ENCODE measurements at regions not wholly inside any gene's neighbourhood (a gene's known extent, or its start where the extent isn't known, plus 50 kb on each side); places are given as distances from the start of the nearest gene placed in this dataset.
"Not testable (repeated sequence)": the region's sequence is repeated elsewhere in the genome, so short reads cannot be mapped to it uniquely, and the experiment has no call there.

GRCh38 chr18:51350081-51350480, 152.6 kb upstream of the MEX3C start:
- Mint-ChIP-seq H3K36me3 (ENCODE audit: low read depth) (no peaks in the 10 kb centered on the region), H3K9me3 (no peaks in the 10 kb centered on the region), H3K27ac (no peak overlapping the region), H3K4me1 (no peaks in the 10 kb centered on the region), H3K4me3 (no peak overlapping the region), H3K27me3 (peaks cover 16% of the 10 kb centered on the region)
- ATAC-seq (no peak), DNase-seq (no peak)

- DNase-seq (no peak), ATAC-seq (no peak)
- no peaks in the 10 kb centered on the region for H3K36me3 Mint-ChIP-seq (ENCODE audit: low read depth)
- H3K27me3 Mint-ChIP-seq, result peaks cover 2% of the 10 kb centered on the region
- no peaks in the 10 kb centered on the region for H3K9me3 Mint-ChIP-seq
- H3K4me3 Mint-ChIP-seq, result no peak overlapping the region
- H3K27ac Mint-ChIP-seq, result no peak overlapping the region
- H3K4me1 Mint-ChIP-seq, result no peaks in the 10 kb centered on the region
These were observed 158.4 kb upstream of the MEX3C start for GRCh38 chr18:51355841-51356240.

GRCh38 chr18:51360301-51360700, 162.8 kb upstream of the MEX3C start:
- DNase-seq; H3K4me3 Mint-ChIP-seq; H3K36me3 Mint-ChIP-seq (ENCODE audit: low read depth); H3K27ac Mint-ChIP-seq; H3K4me1 Mint-ChIP-seq; H3K27me3 Mint-ChIP-seq; H3K9me3 Mint-ChIP-seq; ATAC-seq: not testable (repeated sequence)

- no peak for ATAC-seq
- DNase-seq, result no peak
- Mint-ChIP-seq H3K9me3 (no peaks in the 10 kb centered on the region), H3K36me3 (ENCODE audit: low read depth) (no peaks in the 10 kb centered on the region), H3K4me3 (no peak overlapping the region), H3K27me3 (peaks cover 3% of the 10 kb centered on the region), H3K27ac (no peak overlapping the region), H3K4me1 (peaks cover 6% of the 10 kb centered on the region)
These were observed 163.8 kb upstream of the MEX3C start for GRCh38 chr18:51361130-51361860.

- peaks cover 6% of the 10 kb centered on the region for H3K27me3 Mint-ChIP-seq
- H3K4me3 Mint-ChIP-seq, result no peak overlapping the region
- H3K9me3 Mint-ChIP-seq, result no peaks in the 10 kb centered on the region
- H3K36me3 Mint-ChIP-seq (ENCODE audit: low read depth), result no peaks in the 10 kb centered on the region
- no peak overlapping the region for H3K27ac Mint-ChIP-seq
- DNase-seq (no peak), ATAC-seq (no peak)
- H3K4me1 Mint-ChIP-seq, result peaks cover 6% of the 10 kb centered on the region
These were observed 165.9 kb upstream of the MEX3C start for GRCh38 chr18:51363384-51363783.

- H3K9me3 Mint-ChIP-seq, result peaks cover 11% of the 10 kb centered on the region
- no peak overlapping the region for H3K4me3 Mint-ChIP-seq
- ATAC-seq, result no peak
- no peaks in the 10 kb centered on the region for H3K4me1 Mint-ChIP-seq
- H3K27me3 Mint-ChIP-seq, result peaks cover 26% of the 10 kb centered on the region
- H3K36me3 Mint-ChIP-seq (ENCODE audit: low read depth), result no peaks in the 10 kb centered on the region
- H3K27ac Mint-ChIP-seq, result no peak overlapping the region
- no peak for DNase-seq
These were observed 173.5 kb upstream of the MEX3C start for GRCh38 chr18:51370996-51371395.

GRCh38 chr18:51371929-51372328, 174.4 kb upstream of the MEX3C start:
- ATAC-seq (no peak), DNase-seq (no peak)
- no peak overlapping the region for H3K27ac Mint-ChIP-seq
- H3K4me1 Mint-ChIP-seq, result no peaks in the 10 kb centered on the region
- no peaks in the 10 kb centered on the region for H3K36me3 Mint-ChIP-seq (ENCODE audit: low read depth)
- peaks cover 11% of the 10 kb centered on the region for H3K9me3 Mint-ChIP-seq
- H3K4me3 Mint-ChIP-seq, result no peak overlapping the region
- peaks cover 30% of the 10 kb centered on the region for H3K27me3 Mint-ChIP-seq

GRCh38 chr18:51382081-51382480, 184.6 kb upstream of the MEX3C start:
- DNase-seq, result no peak
- H3K27me3 Mint-ChIP-seq, result peaks cover under 1% of the 10 kb centered on the region
- H3K27ac Mint-ChIP-seq, result no peak overlapping the region
- H3K4me1 Mint-ChIP-seq, result no peaks in the 10 kb centered on the region
- no peaks in the 10 kb centered on the region for H3K9me3 Mint-ChIP-seq
- H3K36me3 Mint-ChIP-seq (ENCODE audit: low read depth), result no peaks in the 10 kb centered on the region
- no peak overlapping the region for H3K4me3 Mint-ChIP-seq
- ATAC-seq, result no peak

GRCh38 chr18:51383116-51383515, 185.6 kb upstream of the MEX3C start:
- ATAC-seq, result no peak
- Mint-ChIP-seq H3K4me3 (no peak overlapping the region), H3K27me3 (no peaks in the 10 kb centered on the region), H3K9me3 (no peaks in the 10 kb centered on the region), H3K4me1 (no peaks in the 10 kb centered on the region), H3K36me3 (ENCODE audit: low read depth) (no peaks in the 10 kb centered on the region), H3K27ac (no peak overlapping the region)
- no peak for DNase-seq

GRCh38 chr18:51383711-51384110, 186.2 kb upstream of the MEX3C start:
- no peaks in the 10 kb centered on the region for H3K27me3 Mint-ChIP-seq
- DNase-seq, result no peak
- ATAC-seq, result no peak
- no peaks in the 10 kb centered on the region for H3K9me3 Mint-ChIP-seq
- H3K4me3 Mint-ChIP-seq, result no peak overlapping the region
- H3K36me3 Mint-ChIP-seq (ENCODE audit: low read depth), result no peaks in the 10 kb centered on the region
- H3K27ac Mint-ChIP-seq, result no peak overlapping the region
- H3K4me1 Mint-ChIP-seq, result no peaks in the 10 kb centered on the region

GRCh38 chr18:51385270-51385669, 187.8 kb upstream of the MEX3C start:
- no peak for DNase-seq
- H3K36me3 Mint-ChIP-seq (ENCODE audit: low read depth), result no peaks in the 10 kb centered on the region
- no peak for ATAC-seq
- no peak overlapping the region for H3K27ac Mint-ChIP-seq
- H3K4me3 Mint-ChIP-seq, result no peak overlapping the region
- H3K9me3 Mint-ChIP-seq, result no peaks in the 10 kb centered on the region
- H3K4me1 Mint-ChIP-seq, result no peaks in the 10 kb centered on the region
- no peaks in the 10 kb centered on the region for H3K27me3 Mint-ChIP-seq

- no peak overlapping the region for H3K27ac Mint-ChIP-seq
- no peaks in the 10 kb centered on the region for H3K9me3 Mint-ChIP-seq
- no peaks in the 10 kb centered on the region for H3K36me3 Mint-ChIP-seq (ENCODE audit: low read depth)
- no peak for DNase-seq
- no peak overlapping the region for H3K4me3 Mint-ChIP-seq
- no peak for ATAC-seq
- H3K27me3 Mint-ChIP-seq, result peaks cover 12% of the 10 kb centered on the region
- no peaks in the 10 kb centered on the region for H3K4me1 Mint-ChIP-seq
These were observed 193.2 kb upstream of the MEX3C start for GRCh38 chr18:51390702-51391101.

GRCh38 chr18:51391215-51391614, 193.7 kb upstream of the MEX3C start:
- H3K4me3 Mint-ChIP-seq, result no peak overlapping the region
- H3K27me3 Mint-ChIP-seq, result peaks cover 12% of the 10 kb centered on the region
- no peak overlapping the region for H3K27ac Mint-ChIP-seq
- ATAC-seq, result no peak
- H3K4me1 Mint-ChIP-seq, result no peaks in the 10 kb centered on the region
- H3K36me3 Mint-ChIP-seq (ENCODE audit: low read depth), result no peaks in the 10 kb centered on the region
- H3K9me3 Mint-ChIP-seq, result no peaks in the 10 kb centered on the region
- no peak for DNase-seq

- H3K4me1 Mint-ChIP-seq, result no peaks in the 10 kb centered on the region
- H3K4me3 Mint-ChIP-seq, result no peak overlapping the region
- H3K9me3 Mint-ChIP-seq, result no peaks in the 10 kb centered on the region
- DNase-seq (no peak), ATAC-seq (no peak)
- peaks cover 17% of the 10 kb centered on the region for H3K27me3 Mint-ChIP-seq
- H3K36me3 Mint-ChIP-seq (ENCODE audit: low read depth), result no peaks in the 10 kb centered on the region
- H3K27ac Mint-ChIP-seq, result no peak overlapping the region
These were observed 194.2 kb upstream of the MEX3C start for GRCh38 chr18:51391731-51392130.

- no peak overlapping the region for H3K4me3 Mint-ChIP-seq
- ATAC-seq, result no peak
- H3K27me3 Mint-ChIP-seq, result peaks cover 22% of the 10 kb centered on the region
These were observed 200.0 kb upstream of the MEX3C start for GRCh38 chr18:51397347-51397962.

More at GRCh38 chr18:51397347-51397962, 200.0 kb upstream of the MEX3C start:
- H3K9me3 Mint-ChIP-seq, result no peaks in the 10 kb centered on the region
- no peaks in the 10 kb centered on the region for H3K4me1 Mint-ChIP-seq
- H3K27ac Mint-ChIP-seq, result no peak overlapping the region
- H3K36me3 Mint-ChIP-seq (ENCODE audit: low read depth), result no peaks in the 10 kb centered on the region
- DNase-seq, result no peak

Measured in activated naive CD8-positive, alpha-beta T cell treated with anti-CD3 and anti-CD28 coated beads, Interleukin-2, amount 50 U/mL, for 24 hours (primary cell).